Suprapubic skin (tissue), 4 donors: ENCODE measurements at regions not wholly inside any gene's neighbourhood (a gene's known extent, or its start where the extent isn't known, plus 50 kb on each side); places are given as distances from the start of the nearest gene placed in this dataset.

Source experiments
- DNase-seq, 2 donors: peaks; one replicate each; pipeline ENCODE4 v3.0.0-alpha.2; 2019; ENCODE audit warnings: low spot score in 2 of 2
- H3K27ac ChIP-seq: fragments of 200-600 bp; sonication (generic); one replicate; pipeline ENCODE4 v1.5.1; 2019
- H3K27me3 ChIP-seq: fragments of 200-600 bp; sonication (generic); one replicate; pipeline ENCODE4 v1.5.1; 2019
- H3K36me3 ChIP-seq: fragments of 200-600 bp; sonication (generic); one replicate; pipeline ENCODE4 v1.5.1; 2019
- H3K4me1 ChIP-seq: fragments of 200-600 bp; sonication (generic); one replicate; pipeline ENCODE4 v1.5.1; 2019
- H3K4me3 ChIP-seq: fragments of 200-600 bp; sonication (generic); one replicate; pipeline ENCODE4 v1.5.1; 2019; ENCODE audit warnings: mild to moderate bottlenecking
- H3K9me3 ChIP-seq: fragments of 200-600 bp; sonication (generic); one replicate; pipeline ENCODE4 v1.5.1; 2019
- EP300 ChIP-seq: sonication (generic); formaldehyde crosslinking; IDR thresholded peaks from one replicate; pipeline ENCODE4 v1.6.1; 2017; ENCODE audit warnings: antibody characterized with exemption
- POLR2A ChIP-seq, 2 donors: fragments of 450-650 bp; IDR thresholded peaks; one replicate each; pipeline ENCODE4 v1.6.1; 2017; ENCODE audit warnings: antibody characterized with exemption in 2 of 2, mild to moderate bottlenecking in 2 of 2, moderate library complexity in 2 of 2
- POLR2AphosphoS5 ChIP-seq, 3 donors: sonication (generic); formaldehyde crosslinking; IDR thresholded peaks; one replicate each; pipeline ENCODE4 v1.6.1; 2017; ENCODE audit warnings: antibody characterized with exemption in 3 of 3
- WGBS: methylation state at CpG from one replicate; pipeline ENCODE4 v1.1.5; 2018; 5-methylcytosine and 5-hydroxymethylcytosine counted together
- TF ChIP-seq, protein P1 (sequence below), 2 donors: fragments of 200-600 bp in 1 of 2; fragments of 450-650 bp in 1 of 2; sonication (generic) in 1 of 2; IDR thresholded peaks; one replicate each; pipeline ENCODE4 v1.5.1; 2016 to 2019; ENCODE audit warnings: antibody characterized with exemption in 2 of 2, mild to moderate bottlenecking in 1 of 2, moderate library complexity in 1 of 2

DNA sequence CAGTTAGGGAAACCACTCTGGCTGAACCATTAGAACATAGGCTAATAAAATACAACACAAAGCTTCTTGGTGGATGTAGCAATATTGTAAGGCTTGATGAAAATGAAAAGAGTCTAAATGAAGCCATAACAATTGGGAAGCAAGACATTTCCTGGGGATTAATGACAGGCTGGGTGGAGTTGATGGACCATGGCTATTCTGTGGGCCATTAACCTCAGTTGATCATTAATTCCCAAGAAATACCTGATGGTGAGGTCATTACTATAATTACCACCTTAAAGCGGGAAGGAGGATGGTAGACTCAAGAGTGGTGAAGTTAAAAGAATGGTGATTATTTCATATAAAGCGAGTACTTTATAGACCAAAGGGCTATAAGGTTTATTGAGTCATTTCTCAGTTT is 455.8 kb upstream of the MAP3K7 start:
- Histone ChIP-seq H3K4me3 (no peak overlapping the region), H3K27ac (no peak overlapping the region), H3K4me1 (no peaks in the 10 kb centered on the region), H3K27me3 (no peaks in the 10 kb centered on the region), H3K9me3 (no peaks in the 10 kb centered on the region), H3K36me3 (no peaks in the 10 kb centered on the region)
- 96% methylated on average over 2 of the region's 2 CpGs for WGBS
- TF ChIP-seq, protein P1, sequence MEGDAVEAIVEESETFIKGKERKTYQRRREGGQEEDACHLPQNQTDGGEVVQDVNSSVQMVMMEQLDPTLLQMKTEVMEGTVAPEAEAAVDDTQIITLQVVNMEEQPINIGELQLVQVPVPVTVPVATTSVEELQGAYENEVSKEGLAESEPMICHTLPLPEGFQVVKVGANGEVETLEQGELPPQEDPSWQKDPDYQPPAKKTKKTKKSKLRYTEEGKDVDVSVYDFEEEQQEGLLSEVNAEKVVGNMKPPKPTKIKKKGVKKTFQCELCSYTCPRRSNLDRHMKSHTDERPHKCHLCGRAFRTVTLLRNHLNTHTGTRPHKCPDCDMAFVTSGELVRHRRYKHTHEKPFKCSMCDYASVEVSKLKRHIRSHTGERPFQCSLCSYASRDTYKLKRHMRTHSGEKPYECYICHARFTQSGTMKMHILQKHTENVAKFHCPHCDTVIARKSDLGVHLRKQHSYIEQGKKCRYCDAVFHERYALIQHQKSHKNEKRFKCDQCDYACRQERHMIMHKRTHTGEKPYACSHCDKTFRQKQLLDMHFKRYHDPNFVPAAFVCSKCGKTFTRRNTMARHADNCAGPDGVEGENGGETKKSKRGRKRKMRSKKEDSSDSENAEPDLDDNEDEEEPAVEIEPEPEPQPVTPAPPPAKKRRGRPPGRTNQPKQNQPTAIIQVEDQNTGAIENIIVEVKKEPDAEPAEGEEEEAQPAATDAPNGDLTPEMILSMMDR (IDR thresholded peaks at IDR 0.05): no peak
- TF ChIP-seq POLR2A (IDR thresholded peaks at IDR 0.05) (no peak), POLR2AphosphoS5 (IDR thresholded peaks at IDR 0.05) (no peak), EP300 (no peak)
- no peak for DNase-seq

DNA sequence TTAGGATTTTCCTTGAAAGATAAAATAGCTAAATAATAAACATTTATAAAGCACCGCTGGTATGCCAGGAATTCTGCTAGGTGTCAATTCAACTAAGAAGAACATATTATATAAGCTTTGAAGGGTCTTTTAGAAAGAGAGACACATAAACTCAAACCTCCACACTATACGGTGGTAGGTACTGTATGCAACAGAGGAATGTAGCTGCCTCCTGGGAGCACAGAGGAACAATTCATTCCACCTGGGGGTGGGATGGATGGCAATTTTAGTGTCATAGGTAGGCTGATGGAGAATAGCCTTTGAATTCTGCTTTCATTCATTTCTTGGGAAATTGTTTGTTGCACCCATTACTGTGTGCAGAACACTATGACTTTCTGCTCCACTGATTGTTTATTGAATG is 447.1 kb upstream of the MAP3K7 start:
- no peaks in the 10 kb centered on the region for H3K36me3 ChIP-seq
- TF ChIP-seq POLR2A (IDR thresholded peaks at IDR 0.05) (no peak), EP300 (no peak), POLR2AphosphoS5 (IDR thresholded peaks at IDR 0.05) (no peak)
- TF ChIP-seq, protein P1 (IDR thresholded peaks at IDR 0.05): no peak
- H3K4me1 ChIP-seq: no peaks in the 10 kb centered on the region
- no peak overlapping the region for H3K27ac ChIP-seq
- DNase-seq: no peak
- no peaks in the 10 kb centered on the region for H3K27me3 ChIP-seq
- H3K9me3 ChIP-seq: no peaks in the 10 kb centered on the region
- H3K4me3 ChIP-seq: no peak overlapping the region
- 85% methylated on average over 2 of the region's 2 CpGs for WGBS

GRCh38 chr6:91031581-91031980 is 444.7 kb upstream of the MAP3K7 start:
- no peak for DNase-seq
- H3K36me3 ChIP-seq: no peaks in the 10 kb centered on the region
- H3K27me3 ChIP-seq: no peaks in the 10 kb centered on the region
- H3K27ac ChIP-seq: no peak overlapping the region
- no peaks in the 10 kb centered on the region for H3K4me1 ChIP-seq
- H3K9me3 ChIP-seq: no peaks in the 10 kb centered on the region
- no peak for TF ChIP-seq EP300
- TF ChIP-seq, protein P1 (IDR thresholded peaks at IDR 0.05): no peak
- TF ChIP-seq POLR2AphosphoS5 (IDR thresholded peaks at IDR 0.05): no peak
- no peak for TF ChIP-seq POLR2A (IDR thresholded peaks at IDR 0.05)
- WGBS: 68% methylated on average over 4 of the region's 4 CpGs
- no peak overlapping the region for H3K4me3 ChIP-seq

DNA sequence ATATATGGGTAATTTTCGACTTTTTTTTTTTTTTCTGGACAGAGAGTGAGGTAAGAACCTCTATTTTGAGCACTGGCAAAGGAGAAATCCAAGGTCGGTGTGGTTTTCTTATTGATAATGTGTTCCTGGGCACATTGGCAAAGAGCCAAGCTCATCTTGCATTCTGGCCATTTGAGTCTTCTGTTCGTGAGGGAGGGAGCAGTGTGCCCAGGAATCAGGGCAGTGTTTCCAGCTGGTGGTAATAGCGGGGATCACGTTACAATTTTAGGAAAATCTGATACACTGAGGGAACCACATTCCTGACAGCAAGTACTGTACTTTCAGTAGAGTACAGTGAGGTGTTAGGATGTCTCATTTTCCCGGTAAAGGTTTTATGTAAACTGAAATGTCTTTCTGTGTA is 442.3 kb upstream of the MAP3K7 start:
- 36% methylated on average over 6 of the region's 6 CpGs for WGBS
- Histone ChIP-seq H3K9me3 (no peaks in the 10 kb centered on the region), H3K27me3 (no peaks in the 10 kb centered on the region), H3K36me3 (no peaks in the 10 kb centered on the region), H3K4me1 (no peaks in the 10 kb centered on the region), H3K27ac (no peak overlapping the region), H3K4me3 (no peak overlapping the region)
- TF ChIP-seq POLR2AphosphoS5 (IDR thresholded peaks at IDR 0.05) (no peak), POLR2A (IDR thresholded peaks at IDR 0.05) (no peak), EP300 (no peak)
- TF ChIP-seq, protein P1 (IDR thresholded peaks at IDR 0.05): no peak
- DNase-seq: no peak

DNA sequence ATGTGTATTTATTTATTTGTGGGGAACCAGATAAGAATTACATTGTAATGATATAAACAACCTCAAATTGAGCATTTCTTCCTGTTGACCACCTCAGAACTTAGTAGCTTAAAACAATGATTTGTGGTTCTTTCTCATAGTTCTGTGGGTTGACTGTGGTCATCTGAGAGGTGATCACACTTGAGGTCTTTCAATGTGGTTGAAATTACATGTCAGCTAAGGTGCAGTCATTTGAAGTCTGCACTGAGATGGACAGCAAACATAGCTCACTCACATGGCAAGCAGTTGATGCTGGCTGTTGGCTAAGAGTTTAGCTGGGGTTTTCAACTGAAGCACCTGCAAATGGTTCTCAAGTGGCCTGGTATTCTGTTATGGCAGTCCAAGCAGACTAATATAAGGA is 436.7 kb upstream of the MAP3K7 start:
- no peaks in the 10 kb centered on the region for H3K27me3 ChIP-seq
- no peak overlapping the region for H3K27ac ChIP-seq
- no peaks in the 10 kb centered on the region for H3K9me3 ChIP-seq
- H3K4me3 ChIP-seq: no peak overlapping the region
- no peak for DNase-seq
- no peaks in the 10 kb centered on the region for H3K36me3 ChIP-seq
- no peaks in the 10 kb centered on the region for H3K4me1 ChIP-seq
- no peak for TF ChIP-seq EP300
- TF ChIP-seq POLR2A (IDR thresholded peaks at IDR 0.05): no peak
- TF ChIP-seq, protein P1 (IDR thresholded peaks at IDR 0.05): no peak
- TF ChIP-seq POLR2AphosphoS5 (IDR thresholded peaks at IDR 0.05): no peak
